ENCODE measurements at regions not wholly inside any gene's neighbourhood (a gene's known extent, or its start where the extent isn't known, plus 50 kb on each side); places are given as distances from the start of the nearest gene placed in this dataset.
A peak's percentile ranks its signal among the peaks of the same experiment; 100 is the strongest.

- H3K36me3 ChIP-seq (ENCODE audit: control insufficient read depth in 2 of 4, insufficient read depth in 4 of 4, low read length in 3 of 4), result no peaks in the 10 kb centered on the region
- no peak overlapping the region for H3K9ac ChIP-seq (replicated peaks in 1 of 4; ENCODE audit: extremely low read depth in 1 of 4, low read depth in 3 of 4, low read length in 3 of 4)
- H2AK5ac ChIP-seq (ENCODE audit: low read depth, low read length), result no peak overlapping the region
- no peak overlapping the region for H2BK20ac ChIP-seq (ENCODE audit: low read length)
- TF ChIP-seq EP300 (IDR thresholded peaks at IDR 0.05; ENCODE audit: borderline replicate concordance in 1 of 2, low read depth in 2 of 2, low read length in 2 of 2), result no peak
- peak in 1 of 2 experiments; percentile 18; a peak in 1 of 4 replicates for TF ChIP-seq RAD21 (IDR thresholded peaks at IDR 0.05 in 1 of 2, conservative IDR thresholded peaks at IDR 0.05 in 1 of 2; ENCODE audit: low read depth in 2 of 2, low read length in 2 of 2)
- no peak overlapping the region for H3K27ac ChIP-seq (ENCODE audit: low read depth, low read length)
- no peak overlapping the region for H2BK5ac ChIP-seq (ENCODE audit: low read depth, low read length)
- POLR2A ChIA-PET (ENCODE audit: partially characterized antibody), result interaction anchor here (1.4 to 2.4 kb wide), 3 partner anchors 10 to 35 kb away, joined by 3 to 6 read pairs (median 3); no protein-coding TSS in a partner anchor
- peaks cover 0 to 20% (median 12%) of the 10 kb centered on the region in 4 experiments; a peak in 6 of 7 replicates for H3K4me1 ChIP-seq (replicated peaks in 1 of 4; ENCODE audit: control insufficient read depth in 3 of 4, insufficient read depth in 4 of 4, low read length in 3 of 4)
- H3K4me3 ChIP-seq (ENCODE audit: extremely low read depth in 1 of 4, insufficient read depth in 2 of 4, low read depth in 3 of 4, low read length in 4 of 4), result no peak overlapping the region
- H4K8ac ChIP-seq (ENCODE audit: extremely low read depth, insufficient read depth, low read length), result no peak overlapping the region
- no peak overlapping the region; the same call in 1 of the 2 replicates for H2AFZ ChIP-seq (ENCODE audit: low read length)
- no peak for DNase-seq (ENCODE audit: low read depth in 1 of 2, low spot score in 2 of 2)
- H4K20me1 ChIP-seq (replicated peaks in 1 of 2; ENCODE audit: control insufficient read depth in 1 of 2, insufficient read depth in 2 of 2, low read length in 2 of 2), result no peaks in the 10 kb centered on the region
- no peak overlapping the region for H3K14ac ChIP-seq (ENCODE audit: insufficient read length)
- H4K5ac ChIP-seq (ENCODE audit: insufficient read length, low read depth, low read length), result no peak overlapping the region
- no peak overlapping the region for H3K4ac ChIP-seq (replicated peaks; ENCODE audit: insufficient read length, low read depth, low read length)
- H2BK12ac ChIP-seq (ENCODE audit: low read depth, low read length), result no peak overlapping the region
- 74% methylated on average over 7 of the region's 7 CpGs; no CpG with 5 or more reads in 1 of the 2 experiments for WGBS, 2 experiments (ENCODE audit: extremely low coverage in 1 of 2, insufficient coverage in 1 of 2, insufficient read length in 1 of 2, insufficient replicate concordance in 2 of 2, low coverage in 1 of 2, low lambda C conversion rate in 2 of 2, missing lambda C conversion rate in 1 of 2)
- no peaks in the 10 kb centered on the region for H3K23me2 ChIP-seq (ENCODE audit: low read depth, low read length)
- no peaks in the 10 kb centered on the region for H3K9me3 ChIP-seq (ENCODE audit: insufficient read depth in 2 of 2, low read depth in 1 of 2, low read length in 1 of 2)
- H3K18ac ChIP-seq (ENCODE audit: extremely low read depth, low read length), result no peak overlapping the region
- no peak for FAIRE-seq
- H3K79me2 ChIP-seq (ENCODE audit: control insufficient read depth in 1 of 2, insufficient read depth in 2 of 2, low read length in 2 of 2), result no peaks in the 10 kb centered on the region
- no peak overlapping the region for H3K4me2 ChIP-seq (ENCODE audit: insufficient read depth in 1 of 2, low read depth in 2 of 2, low read length in 2 of 2)
- no peak overlapping the region for H4K91ac ChIP-seq (replicated peaks; ENCODE audit: insufficient read length, low read length)
- CTCF ChIA-PET (ENCODE audit: partially characterized antibody), result interaction anchor here (0.9 to 2.7 kb wide), 18 partner anchors 11 to 146 kb away, joined by 3 to 9 read pairs (median 3); no protein-coding TSS in a partner anchor
- no peak overlapping the region for H2BK120ac ChIP-seq (replicated peaks; ENCODE audit: low read depth, low read length)
- H3K27me3 ChIP-seq (replicated peaks in 1 of 4; ENCODE audit: control insufficient read depth in 3 of 4, extremely low read depth in 1 of 4, insufficient read depth in 3 of 4, low read length in 3 of 4), result no peaks in the 10 kb centered on the region
- H3K23ac ChIP-seq (ENCODE audit: insufficient read length), result no peak overlapping the region
- no peaks in the 10 kb centered on the region for H3K79me1 ChIP-seq (ENCODE audit: low read depth, low read length)
- H2BK15ac ChIP-seq (ENCODE audit: low read length), result no peak overlapping the region
- no peak overlapping the region for H3K56ac ChIP-seq (replicated peaks; ENCODE audit: insufficient read length, low read depth, low read length)
Measured at GRCh38 chr3:150349314-150350097, 58.6 kb upstream of the TSC22D2 start.
